NCI-H345 treated with DMSO at 0.1 percent for 48 hours (cell line): ENCODE measurements at regions not wholly inside any gene's neighbourhood (a gene's known extent, or its start where the extent isn't known, plus 50 kb on each side); places are given as distances from the start of the nearest gene placed in this dataset.

Experiments
- DNase-seq: peaks from one replicate; lab custom pipeline; 2025; ENCODE audit not compliant: unreplicated experiment; lab: John Stamatoyannopoulos, UW

DNA sequence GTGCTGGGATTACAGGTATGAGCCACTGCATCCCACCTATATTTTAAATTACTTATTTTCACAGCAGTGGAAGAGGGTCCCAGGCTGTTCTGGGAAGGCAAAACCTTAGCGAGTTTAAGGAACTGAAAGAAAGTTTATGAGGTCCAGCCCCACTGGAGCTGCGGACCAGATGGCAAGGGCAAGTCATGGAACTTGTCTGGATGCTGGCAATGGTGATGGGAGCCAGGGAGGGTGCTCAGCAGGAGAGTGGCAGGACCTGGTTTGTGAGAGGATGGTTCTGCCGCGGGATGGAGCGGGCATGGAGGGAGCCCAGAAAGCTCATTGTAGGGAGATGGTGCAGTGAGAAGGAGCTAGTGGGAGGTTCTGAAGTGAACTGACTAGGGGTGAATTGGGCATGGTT, 50.6 kb upstream of the SLC45A1 start:
- no peak for DNase-seq

DNA sequence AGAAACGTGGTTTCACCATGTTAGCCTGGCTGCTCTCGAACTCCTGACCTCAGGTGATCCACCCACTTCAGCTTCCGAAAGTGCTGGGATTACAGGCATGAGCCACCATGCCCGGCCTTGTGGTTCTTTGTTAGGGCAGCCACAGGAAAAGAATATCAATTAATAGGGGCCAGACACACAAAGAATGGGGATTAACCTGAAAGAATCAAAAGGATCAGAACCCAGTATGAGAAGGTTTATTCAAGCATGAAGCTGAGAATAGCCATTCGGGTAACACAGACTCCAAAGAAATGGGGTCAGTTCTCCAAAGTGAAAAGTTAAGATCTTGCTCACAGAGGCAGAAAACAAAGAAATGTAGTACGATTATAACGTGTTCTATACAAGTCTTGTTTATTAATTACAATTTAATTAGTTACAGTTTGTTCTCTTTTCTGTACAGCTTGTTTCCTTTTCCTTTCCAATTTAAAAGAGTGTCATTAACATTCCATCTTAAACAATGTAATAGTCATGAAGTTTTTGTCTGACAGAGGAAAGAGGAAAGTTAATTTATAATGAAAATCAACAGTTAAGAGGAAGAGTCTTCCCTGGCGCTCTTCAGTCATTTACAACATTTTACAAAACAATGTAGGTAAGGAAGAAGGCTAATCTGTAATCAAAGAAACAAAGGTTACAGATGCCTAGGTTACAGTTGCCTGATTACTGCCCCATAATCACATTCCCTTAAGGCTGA, 51.3 kb upstream of the SLC45A1 start:
- no peak for DNase-seq

DNA sequence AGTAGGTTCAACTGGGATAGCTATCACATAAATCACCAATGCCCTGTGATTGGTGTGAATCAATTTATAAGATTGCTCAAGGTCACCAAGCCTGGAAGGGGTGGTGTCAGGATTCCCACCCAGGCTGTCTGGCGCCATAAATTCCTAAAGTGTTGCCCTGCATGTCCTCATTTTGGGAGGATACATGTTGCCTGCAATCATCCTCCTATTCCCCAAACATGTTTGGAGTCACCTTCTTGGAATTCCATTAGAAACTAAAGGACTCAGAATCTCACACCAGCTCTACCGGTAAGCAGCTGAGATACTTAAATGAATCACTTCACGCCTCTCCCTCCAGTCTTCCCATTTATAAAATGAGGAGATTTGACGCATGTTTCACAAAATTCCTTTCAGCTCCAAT, 54.1 kb upstream of the SLC45A1 start:
- no peak for DNase-seq

DNA sequence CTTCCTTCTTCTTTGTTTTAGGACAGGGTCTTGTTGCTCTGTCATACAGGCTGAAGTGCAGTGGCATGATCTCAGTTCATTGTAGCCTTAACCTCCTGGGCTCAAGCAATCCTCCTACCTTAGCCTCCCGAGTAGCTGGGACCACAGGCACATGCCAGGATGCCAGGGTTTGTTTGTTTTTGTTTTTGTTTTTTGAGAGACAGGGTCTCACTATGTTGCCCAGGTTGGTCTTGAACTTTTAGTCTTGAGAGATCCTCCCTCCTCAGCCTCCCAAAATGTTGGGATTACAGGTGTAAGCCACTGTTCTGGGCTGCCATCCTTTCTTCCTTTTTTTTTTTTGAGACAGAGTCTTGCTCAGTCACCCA, 56.5 kb upstream of the SLC45A1 start:
- no peak for DNase-seq

DNA sequence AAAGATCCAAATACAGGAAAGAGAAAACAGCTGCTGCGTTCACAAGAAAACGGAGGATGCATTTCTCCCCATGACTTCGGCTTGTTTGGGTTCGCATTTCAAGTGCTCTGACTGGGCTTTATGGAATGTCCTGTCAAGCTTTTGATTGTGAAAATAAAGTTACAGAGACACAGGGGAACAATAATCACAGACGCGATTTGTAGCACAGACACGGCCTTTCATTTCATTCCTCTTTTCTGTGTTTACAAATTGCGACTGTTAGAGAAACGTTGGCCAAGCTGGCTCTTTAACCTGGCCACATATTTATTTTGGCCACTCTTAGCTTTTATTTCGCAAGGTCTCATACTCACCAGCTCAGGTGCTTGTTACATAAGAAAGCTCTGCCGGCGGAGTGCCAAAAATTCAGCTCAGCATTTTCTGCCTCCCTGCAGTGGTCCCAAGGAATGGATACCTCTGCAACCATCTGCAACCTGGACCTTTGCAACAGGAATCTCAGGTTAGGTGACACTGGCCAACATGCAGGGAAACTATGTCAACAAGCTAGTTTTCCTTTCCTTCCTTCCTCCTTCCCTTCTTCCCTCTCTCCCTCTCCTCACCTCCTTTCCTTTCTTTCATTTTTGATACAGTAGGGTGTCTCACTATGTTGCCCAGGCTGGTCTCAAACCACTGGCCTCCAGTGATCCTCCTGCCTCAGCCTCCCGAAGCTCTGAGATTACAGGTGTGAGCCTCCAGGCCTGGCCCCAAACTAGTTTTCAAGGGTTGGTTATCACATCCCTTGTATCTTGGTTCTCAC, 58.2 kb upstream of the SLC45A1 start:
- no peak for DNase-seq

DNA sequence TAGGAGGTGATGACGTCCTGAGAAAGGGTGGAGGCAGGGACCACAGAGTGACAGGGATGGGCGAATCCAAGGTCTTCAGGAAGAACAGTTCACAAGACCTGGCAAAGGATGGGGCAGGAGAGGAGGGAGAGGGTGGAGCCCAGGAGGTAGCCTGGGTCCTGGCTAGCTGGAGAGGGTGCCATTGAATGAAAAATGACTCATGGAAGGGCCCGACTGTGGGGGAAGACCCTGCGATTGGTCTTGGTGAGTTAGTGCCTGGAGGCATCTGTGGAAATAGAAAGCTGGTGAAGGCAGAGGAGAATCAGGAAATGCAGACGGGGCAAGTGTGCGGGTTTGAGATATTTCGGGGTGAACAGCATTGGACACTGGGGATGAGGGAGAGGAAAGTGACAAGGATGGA, 60.3 kb upstream of the SLC45A1 start:
- DNase-seq, result no peak

DNA sequence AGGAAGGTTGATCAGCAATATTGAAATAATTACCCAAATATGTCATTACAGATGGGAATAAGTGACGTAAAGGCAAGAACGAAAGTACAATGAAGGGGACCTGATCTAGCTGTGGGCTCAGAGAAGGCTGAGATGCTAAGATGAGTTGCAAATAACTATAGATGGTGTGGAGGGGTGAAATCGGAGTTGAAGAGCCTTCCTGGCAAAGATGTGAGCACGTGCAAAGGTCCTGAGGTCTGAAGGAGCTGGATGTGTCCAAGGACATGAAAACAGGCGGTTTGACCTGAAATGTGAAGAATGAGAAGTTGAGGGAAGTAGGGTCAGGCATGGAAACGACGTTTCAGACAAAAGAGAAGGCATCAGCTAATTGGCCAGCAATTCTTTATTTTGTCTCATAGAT, 61.6 kb upstream of the SLC45A1 start:
- DNase-seq, result no peak

DNA sequence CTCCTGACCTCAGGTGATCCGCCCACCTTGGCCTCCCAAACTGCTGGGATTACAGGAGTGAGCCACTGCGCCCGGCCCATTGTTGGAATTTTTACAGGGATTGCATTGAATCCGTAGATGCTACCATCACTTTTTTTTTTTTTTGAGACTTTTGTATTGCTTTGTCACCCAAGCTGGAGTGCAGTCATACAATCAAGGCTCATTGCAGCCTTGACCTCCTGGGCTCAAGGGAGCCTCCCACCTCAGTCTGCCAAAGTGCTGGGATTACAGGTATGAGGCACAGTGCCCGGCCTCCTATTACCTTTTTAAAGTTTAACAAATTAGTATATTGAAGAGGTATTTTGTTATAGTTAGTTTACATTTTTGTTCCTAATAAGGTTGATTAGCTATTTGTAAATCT, 62.2 kb upstream of the SLC45A1 start:
- no peak for DNase-seq

DNA sequence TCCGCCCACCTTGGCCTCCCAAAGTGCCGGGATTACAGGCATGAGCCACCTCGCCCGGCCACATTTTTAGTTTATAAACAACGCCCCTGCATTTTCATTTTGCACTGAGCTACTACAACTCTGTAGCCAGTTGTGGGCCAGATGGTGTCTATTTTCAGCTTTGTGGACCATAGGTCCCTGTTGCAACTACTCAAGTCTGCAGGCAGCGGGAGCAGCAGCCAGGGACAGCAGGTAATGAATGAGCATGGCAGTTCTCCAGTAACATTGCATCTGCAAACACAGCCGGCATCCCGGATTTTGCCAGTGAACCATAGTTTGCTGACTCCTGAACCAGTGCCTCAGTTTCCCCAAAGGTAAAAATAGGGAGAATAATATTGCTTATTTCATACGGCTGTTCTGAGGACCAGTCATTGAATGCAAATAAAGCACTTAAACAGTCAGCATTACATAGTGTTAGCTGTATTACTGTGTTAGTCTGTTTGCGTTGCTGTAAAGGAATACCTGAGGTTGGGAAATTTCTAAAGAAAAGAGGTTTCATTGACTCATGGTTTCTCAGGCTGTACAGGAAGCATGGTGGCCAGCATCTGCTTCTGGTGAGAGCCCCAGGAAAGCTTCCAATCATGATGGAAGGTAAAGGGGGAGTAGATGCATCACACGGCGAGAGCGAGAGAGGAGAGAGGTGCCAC, 65.5 kb upstream of the SLC45A1 start:
- no peak for DNase-seq

DNA sequence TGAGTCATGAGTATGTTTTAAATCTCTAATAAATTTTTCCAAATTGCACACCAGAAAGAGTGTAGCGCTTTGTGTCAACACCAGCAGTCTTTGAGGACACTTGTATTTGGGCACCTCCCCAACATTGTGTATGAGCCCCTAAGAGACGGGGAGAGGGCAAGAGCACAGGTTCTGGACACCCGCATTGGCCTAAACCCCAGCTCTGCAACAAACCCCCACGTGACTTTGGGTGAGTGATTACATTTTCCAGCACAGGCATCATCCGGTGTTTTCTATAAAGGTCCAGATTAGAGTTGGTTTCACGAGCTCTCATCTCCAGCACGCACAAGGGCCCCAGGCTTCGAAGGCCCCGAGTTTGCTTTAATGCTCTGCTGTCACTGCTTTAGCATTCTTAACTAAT, 66.3 kb upstream of the SLC45A1 start:
- no peak for DNase-seq

DNA sequence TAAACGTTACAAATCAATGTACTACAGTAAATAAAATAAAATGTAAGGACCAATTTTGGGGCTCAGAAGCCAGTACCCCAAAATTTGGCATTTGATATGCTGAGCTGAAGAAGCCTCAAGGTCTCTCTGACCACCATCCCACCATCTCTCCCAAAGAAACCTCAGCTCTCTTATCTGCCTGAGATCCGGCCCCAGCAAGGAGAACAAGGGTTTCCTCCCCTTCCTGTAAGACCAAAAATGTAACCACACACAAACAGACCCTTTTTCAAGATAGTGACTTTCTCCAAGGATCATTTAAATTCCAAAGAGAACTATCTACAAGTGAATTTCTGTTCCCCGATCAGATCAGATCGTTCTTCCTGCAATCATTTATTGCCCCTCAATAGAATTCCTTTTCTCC, 68.1 kb upstream of the SLC45A1 start:
- no peak for DNase-seq

DNA sequence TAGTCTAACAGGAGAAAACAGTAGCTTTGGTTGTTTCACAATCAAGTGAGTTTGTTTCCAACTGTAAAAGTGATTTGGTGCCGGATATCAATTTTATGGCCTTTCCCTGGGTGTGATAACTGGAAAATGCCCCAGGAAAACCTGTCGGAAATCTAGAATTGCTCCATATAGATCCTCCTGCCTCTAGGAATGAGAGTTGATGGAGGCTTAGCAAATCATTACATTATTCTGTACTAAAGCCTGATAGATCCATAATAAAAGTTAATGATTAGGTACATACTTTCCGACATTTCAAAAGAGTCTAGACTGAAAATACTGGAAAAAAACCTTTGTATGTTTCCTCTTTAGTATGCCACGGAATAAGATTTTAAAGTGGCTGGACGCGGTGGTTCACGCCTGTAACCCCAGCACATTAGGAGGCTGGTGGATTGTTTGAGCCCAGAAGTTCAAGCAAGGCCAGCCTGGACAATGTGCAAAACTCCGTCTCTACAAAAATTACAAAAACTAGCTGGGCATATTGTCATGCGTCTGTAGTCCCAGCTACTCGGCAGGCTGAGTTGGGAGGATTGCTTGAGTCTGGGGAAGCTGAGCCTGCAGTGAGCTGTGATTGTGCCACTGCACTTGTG, 70.0 kb upstream of the SLC45A1 start:
- DNase-seq, result no peak

DNA sequence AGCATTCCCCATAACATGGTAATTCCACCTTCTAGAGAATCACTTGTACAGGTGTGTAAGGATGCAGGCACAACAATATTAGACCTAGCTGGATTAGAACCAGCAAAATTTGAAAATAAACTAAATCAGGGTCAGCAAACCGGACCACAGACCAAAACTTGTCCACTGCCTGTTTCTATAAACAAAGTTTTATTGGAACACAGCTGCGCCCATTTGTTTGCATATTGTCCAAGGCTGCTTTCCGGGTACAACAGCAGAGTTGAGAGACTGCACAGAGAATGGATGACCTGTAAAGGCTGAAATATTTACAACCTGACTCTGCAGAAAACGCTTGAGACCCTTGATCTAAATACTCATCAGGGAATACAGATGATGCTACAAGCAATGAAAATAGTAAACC, 73.6 kb upstream of the SLC45A1 start:
- DNase-seq, result no peak

DNA sequence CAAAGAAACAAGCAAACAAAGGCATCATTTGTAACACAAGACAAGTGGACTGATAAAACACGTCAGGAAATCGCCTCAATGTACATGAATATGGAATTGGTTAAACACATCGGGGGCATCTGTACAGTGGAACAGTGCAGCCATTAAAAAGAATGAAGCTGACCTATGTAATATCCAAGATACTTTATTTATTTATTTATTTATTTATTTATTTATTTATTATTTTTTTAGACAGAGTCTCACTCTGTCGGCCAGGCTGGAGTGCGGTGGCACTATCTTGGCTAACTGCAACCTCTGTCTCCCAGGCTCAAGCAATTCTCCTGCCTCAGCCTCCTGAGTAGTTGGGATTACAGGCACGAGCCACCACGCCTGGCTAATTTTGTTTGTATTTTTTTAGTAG, 75.4 kb upstream of the SLC45A1 start:
- no peak for DNase-seq

DNA sequence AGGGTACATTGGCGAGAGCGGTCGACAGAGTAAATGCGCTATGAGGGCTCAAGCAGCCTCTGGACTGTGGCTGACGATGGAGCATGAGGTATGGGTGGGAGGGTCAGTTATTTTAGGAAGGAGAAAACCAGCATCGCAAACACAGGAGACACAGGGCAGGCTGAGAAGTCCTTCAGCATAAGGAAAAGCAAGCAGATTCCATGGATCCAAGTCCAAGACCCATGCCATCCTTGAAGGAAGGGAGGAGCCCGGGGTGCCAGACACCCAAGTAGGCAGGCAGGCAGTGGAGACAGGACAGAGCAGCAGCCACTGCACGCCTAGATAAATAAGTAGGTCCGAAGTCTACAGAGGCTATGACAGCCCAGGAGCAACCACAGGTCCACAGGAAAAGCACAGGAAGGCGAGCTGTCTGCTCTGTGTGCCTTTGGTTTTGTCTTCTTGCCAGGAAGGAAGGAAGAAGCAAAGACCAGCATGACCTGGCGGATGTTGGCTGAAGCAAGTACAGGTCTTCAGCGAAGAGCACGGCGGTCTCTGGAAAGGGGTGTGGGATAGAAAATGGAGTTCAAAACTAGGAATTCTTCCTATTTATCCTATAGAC, 76.4 kb upstream of the SLC45A1 start:
- DNase-seq, result no peak

DNA sequence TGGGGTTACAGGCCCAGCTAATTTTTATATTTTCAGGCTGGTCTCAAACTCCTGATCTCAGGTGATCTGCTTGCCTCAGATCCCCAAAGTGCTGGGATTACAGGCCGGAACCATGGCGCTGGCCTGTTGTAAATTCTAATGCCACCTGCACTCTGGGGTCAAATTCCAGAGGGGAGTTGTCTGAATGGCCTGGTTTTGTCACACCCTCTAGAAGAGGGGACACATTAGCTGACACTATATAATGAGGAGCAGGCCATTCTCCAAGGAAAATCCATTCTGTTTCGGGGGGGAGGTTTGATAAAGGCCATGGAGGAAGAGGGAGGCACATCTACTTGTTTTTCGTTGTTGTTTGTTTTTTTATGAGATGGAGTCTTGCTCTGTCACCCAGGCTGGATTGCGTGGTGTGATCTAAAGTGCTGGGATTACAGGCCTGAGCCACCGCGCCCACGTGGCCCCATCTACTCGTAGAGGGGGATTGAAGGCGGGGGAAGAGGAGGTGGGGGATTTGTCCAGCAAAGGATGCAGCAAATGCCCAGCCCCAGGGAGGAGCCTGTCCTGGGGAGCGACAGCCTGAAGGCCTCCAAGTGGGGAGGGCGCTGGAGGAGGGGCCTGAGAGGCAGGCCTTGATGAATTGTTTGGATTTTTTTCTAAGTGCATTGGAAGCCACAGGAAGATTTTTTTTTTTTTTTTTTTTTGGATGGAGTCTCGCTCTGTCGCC, 78.4 kb upstream of the SLC45A1 start:
- no peak for DNase-seq

DNA sequence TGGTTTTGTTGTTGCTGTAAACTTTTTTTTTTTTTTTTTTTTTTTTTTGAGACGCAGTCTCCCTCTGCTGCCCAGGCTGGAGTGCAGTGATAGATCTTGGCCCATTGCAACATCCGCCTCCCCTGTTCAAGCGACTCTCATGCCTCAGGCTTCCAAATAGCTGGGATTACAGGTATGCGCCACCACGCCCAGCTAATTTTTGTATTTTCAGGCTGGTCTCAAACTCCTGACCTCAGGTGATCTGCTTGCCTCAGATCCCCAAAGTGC, 78.9 kb upstream of the SLC45A1 start:
- DNase-seq, result no peak

DNA sequence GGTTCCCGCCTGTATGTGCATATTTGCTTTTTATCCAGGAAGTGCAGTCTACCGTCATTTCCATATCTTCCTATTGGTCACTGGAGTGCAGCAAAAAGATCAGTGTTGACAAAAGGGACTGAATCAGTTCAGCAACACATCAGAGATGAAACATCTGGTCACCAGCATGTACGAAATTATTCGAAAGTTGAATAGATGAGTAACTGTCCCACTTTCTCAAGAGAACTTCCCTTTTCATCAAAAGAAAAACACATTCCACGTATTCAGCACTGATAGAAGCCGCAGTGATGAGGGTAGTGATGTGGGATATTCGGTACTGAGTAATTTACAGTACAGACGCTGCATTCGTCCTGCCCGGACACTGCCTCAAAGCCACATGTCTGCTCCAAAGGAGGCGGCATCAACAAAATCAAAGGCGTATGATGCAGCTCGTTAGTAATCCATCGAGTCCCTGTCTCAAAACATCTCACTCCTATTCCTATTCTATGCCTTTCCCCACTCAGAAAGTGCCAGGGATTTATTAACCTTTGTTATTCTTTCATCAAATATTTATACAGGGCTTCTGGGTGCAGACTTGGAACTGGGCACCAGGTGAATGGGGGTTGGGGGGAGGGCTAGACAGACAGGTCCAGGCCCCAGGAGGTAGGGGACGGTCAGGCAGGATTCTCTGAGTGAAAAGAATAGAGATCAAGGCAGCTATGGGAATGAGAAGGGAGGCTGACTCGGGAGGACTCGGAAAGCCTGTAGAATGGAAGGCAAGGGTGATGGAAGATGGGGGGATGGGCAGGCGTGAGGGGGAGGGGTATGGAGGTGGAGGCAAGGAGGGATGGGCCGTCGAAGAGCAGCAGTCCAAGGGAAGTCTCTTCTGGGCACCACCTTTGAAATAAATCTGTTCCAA, 79.5 kb upstream of the SLC45A1 start:
- no peak for DNase-seq

DNA sequence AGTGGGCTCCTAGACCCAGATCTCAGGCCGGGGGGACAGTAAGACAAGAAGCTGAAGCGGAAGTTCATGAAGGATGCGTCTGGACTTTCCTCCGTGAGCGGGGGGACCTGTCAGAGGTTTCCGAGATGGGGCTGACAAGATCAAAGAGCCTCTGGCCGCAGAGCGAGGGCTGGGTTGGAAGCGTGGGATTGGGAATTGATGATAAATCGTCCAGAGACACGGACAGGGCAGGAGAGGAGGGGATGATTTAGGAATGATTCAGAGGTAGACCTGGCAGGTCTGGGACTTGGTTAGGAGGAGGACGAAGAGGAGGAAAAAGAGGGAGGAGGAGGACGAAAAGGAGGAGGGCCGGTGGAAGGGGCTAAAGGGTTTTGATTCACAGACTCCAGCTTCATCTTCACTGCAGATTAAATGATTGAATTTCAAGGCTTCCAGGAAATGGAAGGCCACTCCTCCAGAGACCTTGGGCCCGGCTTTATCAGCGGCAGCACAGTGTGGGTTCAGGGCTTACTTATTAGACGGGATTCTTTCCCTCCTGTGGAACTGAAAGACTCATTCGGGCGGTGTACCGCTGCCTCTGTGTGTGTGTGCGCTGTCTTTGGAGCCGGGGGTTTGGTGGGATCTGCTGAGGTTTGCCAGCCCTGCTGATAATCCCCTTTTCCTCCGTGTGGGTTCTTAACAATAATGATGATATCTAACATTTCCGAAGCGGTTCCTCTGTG, 85.7 kb upstream of the SLC45A1 start:
- no peak for DNase-seq

DNA sequence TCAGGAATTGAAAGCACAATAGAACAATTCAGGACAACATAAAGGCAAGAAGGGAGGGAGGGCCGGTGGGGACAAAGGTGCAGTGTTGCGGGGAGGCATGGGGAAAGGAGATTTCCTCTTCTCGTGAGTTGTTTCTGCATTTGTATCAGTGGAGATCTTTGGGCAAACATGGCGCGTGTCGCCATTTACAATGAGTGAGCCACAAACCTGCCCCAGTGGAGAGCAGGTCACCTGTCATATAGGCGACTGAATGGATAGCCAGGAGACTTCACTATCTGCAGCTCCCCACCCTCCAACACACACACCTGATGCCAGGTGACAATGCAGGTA, 87.7 kb upstream of the SLC45A1 start:
- no peak for DNase-seq
